Pancreas (tissue), 10 donors: ENCODE measurements at regions not wholly inside any gene's neighbourhood (a gene's known extent, or its start where the extent isn't known, plus 50 kb on each side); places are given as distances from the start of the nearest gene placed in this dataset.

Experiments
- ATAC-seq, 4 donors: fragments of 200-7000 bp; cut with Tn5 transposase; one replicate each; pipeline versions ENCODE4 v1.8.0 to v1.9.1; 2020; ENCODE audit warnings: mild to moderate bottlenecking in 4 of 4, moderate library complexity in 4 of 4
- DNase-seq, 6 donors: peaks; one replicate each; pipeline ENCODE4 v3.0.0-alpha.2; 2020
- FAIRE-seq: peaks from 2 replicates; lab custom pipeline; 2012; peaks lifted over from hg19 to GRCh38; lab: Jason Lieb, UNC
- H3K27ac ChIP-seq, 4 donors: fragments of 200-600 bp; sonication (generic); 1 replicate in 3 of 4; 2 replicates in 1 of 4; pipeline versions ENCODE4 v1.5.0 to v1.8.0; 2020
- H3K27me3 ChIP-seq, 4 donors: fragments of 200-600 bp; one replicate each; pipeline ENCODE4 v1.8.0; 2021
- H3K36me3 ChIP-seq, 3 donors: fragments of 200-600 bp; sonication (generic) in 1 of 3; one replicate each; pipeline versions ENCODE4 v1.5.0 to v1.8.0; 2020 to 2021
- H3K4me1 ChIP-seq, 3 donors: fragments of 200-600 bp; one replicate each; pipeline ENCODE4 v1.8.0; 2021
- H3K4me3 ChIP-seq, 4 donors: fragments of 200-600 bp; sonication (generic) in 2 of 4; one replicate each; pipeline versions ENCODE4 v1.5.0 to v1.8.0; 2020 to 2021
- H3K9me3 ChIP-seq, 4 donors: fragments of 200-600 bp; one replicate each; pipeline ENCODE4 v1.8.0; 2021
- CTCF ChIP-seq, 4 donors: fragments of 200-600 bp; sonication (generic) in 3 of 4; IDR thresholded peaks; one replicate each; pipeline versions ENCODE4 v1.5.0 to v1.8.0; 2021; ENCODE audit warnings: antibody characterized with exemption in 4 of 4
- WGBS, 2 donors: extraction: QIAGEN DNeasy Blood & Tissue Kit; methylation state at CpG; one replicate each; pipeline ENCODE4 v1.1.7; 2013; 5-methylcytosine and 5-hydroxymethylcytosine counted together
- intact Hi-C, 3 donors: fragments of 100-400 bp; cut with DNase I; formaldehyde crosslinking; loops; one replicate each; pipeline versions ENCODE4 v1.11.1 to v1.14.2; 2022
- donor health status: healthy with polysubstance abuse.
- donor health status: DM: no; HTN: no; CAD: no; lungs with moderate emphysema.
- donor health status: DM: no; HTN: no; CAD: no.
- donor health status: control.
- donor health status: control.
- donor health status: Bipolar disorder and iron deficiency.
- donor health status: DM: yes; HTN: yes; CAD: no.
- donor health status: DM: no; HTN: no; CAD: no.
- donor health status: DM: no; HTN: no; CAD: no.
- donor health status: DM: yes; HTN: yes; CAD: no.

GRCh38 chr7:42381161-42381560 lies 144.2 kb upstream of the GLI3 start:
- FAIRE-seq, result no peak
- WGBS, 2 donors, result 49 to 59% methylated on average over 1 of the region's 1 CpG
- Histone ChIP-seq H3K9me3 (no peaks in the 10 kb centered on the region), H3K27ac (no peak overlapping the region), H3K36me3 (no peaks in the 10 kb centered on the region), H3K27me3 (no peaks in the 10 kb centered on the region), H3K4me1 (no peaks in the 10 kb centered on the region), H3K4me3 (no peak overlapping the region)
- intact Hi-C loops, result no loop called here
- DNase-seq, result no peak
- no peak for TF ChIP-seq CTCF (IDR thresholded peaks at IDR 0.05)
- no peak for ATAC-seq

- WGBS, 2 donors, result 26% methylated on average over 1 of the region's 1 CpG
- TF ChIP-seq CTCF (IDR thresholded peaks at IDR 0.05), result no peak
- Histone ChIP-seq H3K9me3 (no peaks in the 10 kb centered on the region), H3K27me3 (no peaks in the 10 kb centered on the region), H3K4me3 (no peak overlapping the region), H3K27ac (no peak overlapping the region), H3K4me1 (no peaks in the 10 kb centered on the region), H3K36me3 (no peaks in the 10 kb centered on the region)
- ATAC-seq (no peak), FAIRE-seq (no peak), DNase-seq (no peak)
- intact Hi-C loops, result no loop called here
Observed at GRCh38 chr7:42380401-42380800, 143.4 kb upstream of the GLI3 start.

- Histone ChIP-seq H3K4me3 (no peak overlapping the region), H3K27me3 (peaks cover 0 to 5% (median 0%) of the 10 kb centered on the region in 4 donors), H3K9me3 (no peaks in the 10 kb centered on the region), H3K4me1 (no peaks in the 10 kb centered on the region), H3K27ac (no peak overlapping the region), H3K36me3 (no peaks in the 10 kb centered on the region)
- intact Hi-C loops, result no loop called here
- no peak for TF ChIP-seq CTCF (IDR thresholded peaks at IDR 0.05)
- no peak for FAIRE-seq
- WGBS, 2 donors, result 73 to 75% methylated on average over 3 of the region's 3 CpGs
- DNase-seq, result no peak
- ATAC-seq, result no peak
Observed at GRCh38 chr7:42378149-42378548, 141.1 kb upstream of the GLI3 start.

- ATAC-seq, result no peak
- Histone ChIP-seq H3K4me1 (no peaks in the 10 kb centered on the region), H3K27me3 (peaks cover 0 to 5% (median 0%) of the 10 kb centered on the region in 4 donors), H3K9me3 (no peaks in the 10 kb centered on the region), H3K27ac (no peak overlapping the region), H3K4me3 (no peak overlapping the region), H3K36me3 (no peaks in the 10 kb centered on the region)
- no peak for DNase-seq
- intact Hi-C loops, result no loop called here
- no peak for FAIRE-seq
- TF ChIP-seq CTCF (IDR thresholded peaks at IDR 0.05), result no peak
- WGBS, 2 donors, result 66 to 73% methylated on average over 1 of the region's 1 CpG
Observed at GRCh38 chr7:42373285-42373684, 136.3 kb upstream of the GLI3 start.

- peaks cover 0 to 5% (median 0%) of the 10 kb centered on the region in 4 donors for H3K27me3 ChIP-seq
- ATAC-seq (no peak), DNase-seq (no peak), FAIRE-seq (no peak)
- WGBS, 2 donors, result 45 to 51% methylated on average over 3 of the region's 3 CpGs
- no peak overlapping the region for H3K27ac ChIP-seq
- no peaks in the 10 kb centered on the region for H3K36me3 ChIP-seq
- no peaks in the 10 kb centered on the region for H3K4me1 ChIP-seq
- no peak for TF ChIP-seq CTCF (IDR thresholded peaks at IDR 0.05)
- no peaks in the 10 kb centered on the region for H3K9me3 ChIP-seq
- intact Hi-C loops, result no loop called here
- H3K4me3 ChIP-seq, result no peak overlapping the region
Observed at GRCh38 chr7:42372479-42372878, 135.5 kb upstream of the GLI3 start.
